ENCODE measurements at regions not wholly inside any gene's neighbourhood (a gene's known extent, or its start where the extent isn't known, plus 50 kb on each side); places are given as distances from the start of the nearest gene placed in this dataset.

GRCh38 chr21:38134084-38134873, 122.5 kb upstream of the KCNJ15 start:
- TF ChIP-seq CTCF (conservative IDR thresholded peaks at IDR 0.05; ENCODE audit: low read depth, low read length), result no peak
- no peak overlapping the region for H3K4me3 ChIP-seq (ENCODE audit: low read depth, low read length)
- DNase-seq (ENCODE audit: low read depth), result peak; percentile 18

GRCh38 chr21:38136201-38136600, 120.6 kb upstream of the KCNJ15 start:
- DNase-seq (ENCODE audit: low read depth), result no peak
- H3K4me3 ChIP-seq (ENCODE audit: low read depth, low read length), result no peak overlapping the region
- TF ChIP-seq CTCF (conservative IDR thresholded peaks at IDR 0.05; ENCODE audit: low read depth, low read length), result no peak

GRCh38 chr21:38139380-38140168, 117.2 kb upstream of the KCNJ15 start:
- no peak overlapping the region for H3K4me3 ChIP-seq (ENCODE audit: low read depth, low read length)
- no peak for TF ChIP-seq CTCF (conservative IDR thresholded peaks at IDR 0.05; ENCODE audit: low read depth, low read length)
- DNase-seq (ENCODE audit: low read depth), result peak; percentile 31

- DNase-seq (ENCODE audit: low read depth), result peak; percentile 68
- no peak overlapping the region for H3K4me3 ChIP-seq (ENCODE audit: low read depth, low read length)
- no peak for TF ChIP-seq CTCF (conservative IDR thresholded peaks at IDR 0.05; ENCODE audit: low read depth, low read length)
These were observed 116.4 kb upstream of the KCNJ15 start for GRCh38 chr21:38140207-38140903.

GRCh38 chr21:38142224-38142623, 114.6 kb upstream of the KCNJ15 start:
- no peak for DNase-seq (ENCODE audit: low read depth)
- H3K4me3 ChIP-seq (ENCODE audit: low read depth, low read length), result no peak overlapping the region
- no peak for TF ChIP-seq CTCF (conservative IDR thresholded peaks at IDR 0.05; ENCODE audit: low read depth, low read length)

GRCh38 chr21:38144193-38144592, 112.6 kb upstream of the KCNJ15 start:
- no peak for DNase-seq (ENCODE audit: low read depth)
- no peak for TF ChIP-seq CTCF (conservative IDR thresholded peaks at IDR 0.05; ENCODE audit: low read depth, low read length)
- no peak overlapping the region for H3K4me3 ChIP-seq (ENCODE audit: low read depth, low read length)

Measured in epithelial cell of proximal tubule (primary cell).